WI38 (cell line): ENCODE measurements at regions not wholly inside any gene's neighbourhood (a gene's known extent, or its start where the extent isn't known, plus 50 kb on each side); places are given as distances from the start of the nearest gene placed in this dataset.

ENCODE experiments used
- H3K4me3 ChIP-seq: 2 replicates; pipeline ENCODE4 v1.5.1; 2011; ENCODE audit warnings: low read depth, mild to moderate bottlenecking, control low read depth, low read length
- CTCF ChIP-seq: IDR thresholded peaks from 2 replicates; pipeline ENCODE4 v1.5.1; 2012; ENCODE audit warnings: low read depth, mild to moderate bottlenecking, control low read depth, low read length

- TF ChIP-seq CTCF = no peak
- H3K4me3 ChIP-seq = no peak overlapping the region
These were observed 285.3 kb downstream of the SOX11 start for GRCh38 chr2:5977477-5977876.

DNA sequence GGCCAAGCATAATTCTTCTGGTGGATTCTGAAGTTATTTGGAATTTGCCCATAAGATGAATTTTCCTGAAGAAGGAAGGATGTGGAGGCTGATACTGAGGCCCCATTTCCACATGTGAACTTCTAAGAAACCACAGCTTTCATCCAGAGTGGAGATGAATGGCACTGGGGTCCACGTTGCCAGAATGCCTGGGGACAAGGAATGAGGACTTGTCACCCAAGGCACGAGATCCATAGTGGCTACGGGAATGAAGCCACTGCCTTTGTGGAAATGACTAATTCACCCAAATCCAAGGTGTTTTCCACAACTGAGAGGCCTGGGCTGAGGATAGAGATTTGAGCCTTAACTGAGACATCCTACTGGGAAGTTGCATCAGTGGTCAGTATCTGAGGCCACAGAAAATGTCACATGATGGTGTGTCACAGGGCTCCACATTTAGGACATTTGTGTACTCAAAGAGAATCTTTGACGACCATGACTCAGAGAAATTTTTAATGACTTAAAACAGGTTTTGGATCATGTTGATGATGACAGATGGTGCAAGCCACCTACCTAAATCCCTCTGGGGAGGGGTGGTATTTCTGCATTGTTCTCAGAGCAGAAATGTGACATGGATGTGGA, 286.1 kb downstream of the SOX11 start:
- H3K4me3 ChIP-seq = no peak overlapping the region
- TF ChIP-seq CTCF = no peak

DNA sequence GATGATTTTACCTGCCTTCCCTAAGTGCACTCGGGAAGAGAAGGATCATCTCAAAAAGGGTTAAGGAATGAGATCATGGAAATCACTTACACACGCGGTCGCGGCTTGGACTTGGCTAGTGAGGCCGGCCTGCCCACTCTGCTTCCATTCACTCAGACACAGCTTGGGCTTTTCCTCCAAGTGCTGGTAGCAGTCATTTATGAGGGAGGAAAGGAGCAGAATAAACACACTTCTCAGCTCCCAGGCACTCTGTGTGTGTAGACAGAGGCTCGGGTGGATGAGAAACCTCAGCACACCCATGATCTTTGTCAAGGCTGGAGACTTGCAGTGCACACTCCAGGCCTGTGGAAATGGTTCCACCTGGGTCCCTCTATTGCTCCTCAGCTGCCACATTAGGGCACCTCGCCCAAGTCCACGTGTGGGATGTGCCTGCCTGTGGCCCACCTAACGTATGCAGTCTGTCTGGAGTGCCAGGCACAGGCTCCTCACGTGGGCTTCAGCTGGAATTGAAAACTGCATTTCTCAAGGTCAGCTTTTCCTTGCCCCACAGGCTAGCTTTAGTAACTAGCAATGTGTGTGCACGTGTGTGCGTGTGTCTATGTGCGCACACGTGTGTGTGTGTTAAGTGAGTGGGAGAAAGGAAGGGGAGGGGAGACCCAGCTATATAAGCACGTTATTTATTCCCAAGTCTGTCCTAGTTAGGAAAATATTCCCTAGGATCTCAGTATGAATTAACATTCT, 288.4 kb downstream of the SOX11 start:
- TF ChIP-seq CTCF = no peak
- no peak overlapping the region for H3K4me3 ChIP-seq

DNA sequence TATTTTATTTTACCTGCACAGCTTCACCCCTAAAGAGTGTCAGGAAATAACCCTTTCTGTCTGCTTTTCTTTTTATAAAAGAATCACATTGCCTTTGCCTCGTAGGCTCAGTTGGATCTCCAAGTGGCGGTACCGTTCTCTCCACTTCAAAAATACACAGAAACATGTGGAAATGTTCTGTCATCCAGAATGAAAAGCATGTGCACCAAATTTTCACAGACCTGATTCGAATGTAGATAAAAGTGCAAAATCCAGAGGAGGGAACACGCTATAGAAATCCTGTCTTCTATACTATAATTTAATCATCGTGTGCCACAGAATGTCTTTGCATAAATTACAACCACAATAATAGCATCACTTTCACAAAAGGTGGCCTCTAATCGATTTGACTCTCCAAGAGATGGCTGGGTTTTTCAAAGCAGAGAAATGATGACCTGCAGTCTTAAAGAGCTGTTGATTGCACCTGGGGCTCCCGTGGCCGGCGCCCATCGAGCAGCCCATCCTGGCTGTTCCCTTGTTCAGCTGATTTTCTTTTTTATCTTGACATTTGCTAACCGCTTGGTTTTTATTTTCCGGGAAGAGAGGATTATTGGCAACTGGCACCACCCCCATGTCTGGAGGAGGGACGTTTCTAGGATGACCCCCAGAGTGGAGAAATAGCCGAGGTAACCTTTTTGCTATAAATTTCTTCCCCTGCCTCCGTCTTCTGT, 290.2 kb downstream of the SOX11 start:
- no peak overlapping the region for H3K4me3 ChIP-seq
- no peak for TF ChIP-seq CTCF

GRCh38 chr2:5982903-5983265, 290.7 kb downstream of the SOX11 start:
- TF ChIP-seq CTCF = no peak
- no peak overlapping the region for H3K4me3 ChIP-seq

GRCh38 chr2:5983511-5984272, 291.5 kb downstream of the SOX11 start:
- TF ChIP-seq CTCF = no peak
- no peak overlapping the region for H3K4me3 ChIP-seq
